Testis (tissue), 2 donors: ENCODE measurements at regions not wholly inside any gene's neighbourhood (a gene's known extent, or its start where the extent isn't known, plus 50 kb on each side); places are given as distances from the start of the nearest gene placed in this dataset.

Source experiments
- DNase-seq: peaks from one replicate; pipeline ENCODE4 v3.0.0-alpha.2; 2019
- H3K27ac ChIP-seq, 2 donors: fragments of 200-600 bp; sonication (generic); one replicate each; pipeline ENCODE4 v1.5.1; 2019
- H3K27me3 ChIP-seq: fragments of 200-600 bp; sonication (generic); one replicate; pipeline ENCODE4 v1.5.1; 2019
- H3K36me3 ChIP-seq: fragments of 200-600 bp; sonication (generic); one replicate; pipeline ENCODE4 v1.5.1; 2017; ENCODE audit warnings: low read depth; ENCODE audit errors: missing control alignments
- H3K4me1 ChIP-seq: fragments of 200-600 bp; sonication (generic); one replicate; pipeline ENCODE4 v1.5.1; 2019
- H3K4me3 ChIP-seq, 2 donors: fragments of 200-600 bp; sonication (generic); one replicate each; pipeline ENCODE4 v1.5.1; 2017 to 2019
- H3K9me3 ChIP-seq: fragments of 200-600 bp; sonication (generic); one replicate; pipeline ENCODE4 v1.5.1; 2017
- CTCF ChIP-seq, 3 experiments: fragments of 450-650 bp in 2 of 3; fragments of 200-600 bp in 1 of 3; sonication (generic) in 1 of 3; IDR thresholded peaks; one replicate each; pipeline ENCODE4 v1.5.1; 2016 to 2019; ENCODE audit warnings: antibody characterized with exemption in 3 of 3, mild to moderate bottlenecking in 2 of 3, moderate library complexity in 1 of 3
- POLR2A ChIP-seq: fragments of 450-650 bp; IDR thresholded peaks from one replicate; pipeline ENCODE4 v1.6.1; 2017; ENCODE audit warnings: antibody characterized with exemption, mild to moderate bottlenecking, moderate library complexity
- WGBS, 2 donors: methylation state at CpG; one replicate each; pipeline ENCODE4 v1.1.5; 2018; 5-methylcytosine and 5-hydroxymethylcytosine counted together
- intact Hi-C: fragments of 100-400 bp; cut with DNase I; formaldehyde crosslinking; loops from one replicate; pipeline ENCODE4 v1.15.1; 2023; ENCODE audit warnings: low total_unique reads

GRCh38 chr6:122890250-122890649 is 101.2 kb downstream of the SMPDL3A start:
- H3K27me3 ChIP-seq: no peaks in the 10 kb centered on the region
- no peak for TF ChIP-seq CTCF (IDR thresholded peaks at IDR 0.05)
- TF ChIP-seq POLR2A: no peak
- H3K9me3 ChIP-seq: no peaks in the 10 kb centered on the region
- no peak for DNase-seq
- intact Hi-C loops: no loop called here
- H3K36me3 ChIP-seq: no peaks in the 10 kb centered on the region
- WGBS, 2 donors: 85 to 92% methylated on average over 4 of the region's 4 CpGs
- H3K27ac ChIP-seq: no peak overlapping the region
- no peak overlapping the region for H3K4me3 ChIP-seq
- no peaks in the 10 kb centered on the region for H3K4me1 ChIP-seq

GRCh38 chr6:122894791-122895190 is 101.2 kb upstream of the CLVS2 start:
- Histone ChIP-seq H3K4me1 (no peaks in the 10 kb centered on the region), H3K27ac (no peak overlapping the region), H3K9me3 (no peaks in the 10 kb centered on the region), H3K4me3 (no peak overlapping the region), H3K36me3 (no peaks in the 10 kb centered on the region), H3K27me3 (no peaks in the 10 kb centered on the region)
- no peak for DNase-seq
- TF ChIP-seq CTCF (IDR thresholded peaks at IDR 0.05) (no peak), POLR2A (no peak)
- intact Hi-C loops: no loop called here

DNA sequence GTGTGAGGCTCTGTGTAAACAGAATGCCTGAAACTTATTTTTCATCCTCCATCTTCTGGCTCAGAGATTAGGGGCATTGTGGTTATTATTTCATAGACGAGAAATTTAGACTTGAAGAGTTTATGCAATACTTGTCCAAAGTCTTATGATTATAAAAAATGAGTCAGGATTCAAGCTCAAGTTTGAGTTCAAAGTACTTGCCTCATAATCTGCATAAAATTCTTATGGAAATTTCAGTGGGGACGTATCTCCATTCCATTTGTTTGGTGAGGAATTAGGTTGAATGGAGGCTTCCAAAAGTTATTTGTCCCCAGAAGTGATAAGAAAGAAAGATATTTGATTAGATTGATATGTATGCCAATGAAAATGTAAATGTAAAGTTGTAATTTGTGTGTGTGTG is 93.7 kb upstream of the CLVS2 start:
- Histone ChIP-seq H3K27ac (no peak overlapping the region), H3K4me1 (no peaks in the 10 kb centered on the region), H3K27me3 (no peaks in the 10 kb centered on the region), H3K9me3 (no peaks in the 10 kb centered on the region), H3K36me3 (no peaks in the 10 kb centered on the region), H3K4me3 (no peak overlapping the region)
- 77% methylated on average over 2 of the region's 2 CpGs for WGBS, 2 donors
- intact Hi-C loops: no loop called here
- no peak for TF ChIP-seq CTCF (IDR thresholded peaks at IDR 0.05)
- no peak for TF ChIP-seq POLR2A
- DNase-seq: no peak

- H3K27me3 ChIP-seq: no peaks in the 10 kb centered on the region
- TF ChIP-seq POLR2A (no peak), CTCF (IDR thresholded peaks at IDR 0.05) (no peak)
- intact Hi-C loops: no loop called here
- no peaks in the 10 kb centered on the region for H3K9me3 ChIP-seq
- no peaks in the 10 kb centered on the region for H3K4me1 ChIP-seq
- no peak for DNase-seq
- no peak overlapping the region for H3K4me3 ChIP-seq
- H3K36me3 ChIP-seq: no peaks in the 10 kb centered on the region
- H3K27ac ChIP-seq: no peak overlapping the region
- WGBS, 2 donors: 84 to 93% methylated on average over 2 of the region's 2 CpGs
These were observed 92.6 kb upstream of the CLVS2 start for GRCh38 chr6:122903266-122903915.

- intact Hi-C loops: no loop called here
- Histone ChIP-seq H3K27ac (no peak overlapping the region), H3K4me1 (no peaks in the 10 kb centered on the region), H3K36me3 (no peaks in the 10 kb centered on the region), H3K9me3 (no peaks in the 10 kb centered on the region), H3K27me3 (no peaks in the 10 kb centered on the region), H3K4me3 (no peak overlapping the region)
- WGBS, 2 donors: 61 to 70% methylated on average over 5 of the region's 5 CpGs
- TF ChIP-seq POLR2A (no peak), CTCF (IDR thresholded peaks at IDR 0.05) (no peak)
- no peak for DNase-seq
These were observed 91.9 kb upstream of the CLVS2 start for GRCh38 chr6:122904166-122904565.
